Activated naive CD8-positive, alpha-beta T cell (primary cell): ENCODE measurements at regions not wholly inside any gene's neighbourhood (a gene's known extent, or its start where the extent isn't known, plus 50 kb on each side); places are given as distances from the start of the nearest gene placed in this dataset.

ENCODE experiments used
- H3K27ac Mint-ChIP-seq: one replicate; pipeline ENCODE4 v1.8.0; 2021; ENCODE audit warnings: mixed read lengths
- H3K27me3 Mint-ChIP-seq: one replicate; pipeline ENCODE4 v1.8.0; 2021; ENCODE audit warnings: mixed read lengths
- H3K36me3 Mint-ChIP-seq: one replicate; pipeline ENCODE4 v1.8.0; 2021; ENCODE audit warnings: mixed read lengths
- H3K4me1 Mint-ChIP-seq: one replicate; pipeline ENCODE4 v1.8.0; 2021; ENCODE audit warnings: low read depth, mixed read lengths
- H3K4me3 Mint-ChIP-seq: one replicate; pipeline ENCODE4 v1.8.0; 2021; ENCODE audit warnings: mild to moderate bottlenecking, mixed read lengths
- H3K9me3 Mint-ChIP-seq: one replicate; pipeline ENCODE4 v1.8.0; 2021; ENCODE audit warnings: low read depth, mixed read lengths

- peaks cover 1% of the 10 kb centered on the region for H3K27me3 Mint-ChIP-seq
Observed at GRCh38 chr6:163718537-163718936, 304.0 kb downstream of the QKI start.

GRCh38 chr6:163717106-163717764, 302.7 kb downstream of the QKI start:
- H3K4me1 Mint-ChIP-seq: no peaks in the 10 kb centered on the region
- H3K4me3 Mint-ChIP-seq: no peak overlapping the region
- H3K9me3 Mint-ChIP-seq: no peaks in the 10 kb centered on the region
- no peaks in the 10 kb centered on the region for H3K36me3 Mint-ChIP-seq
- no peak overlapping the region for H3K27ac Mint-ChIP-seq
- peaks cover 1% of the 10 kb centered on the region for H3K27me3 Mint-ChIP-seq

More at GRCh38 chr6:163718537-163718936, 304.0 kb downstream of the QKI start:
- H3K4me1 Mint-ChIP-seq: no peaks in the 10 kb centered on the region
- no peak overlapping the region for H3K27ac Mint-ChIP-seq
- H3K36me3 Mint-ChIP-seq: no peaks in the 10 kb centered on the region
- H3K9me3 Mint-ChIP-seq: no peaks in the 10 kb centered on the region
- no peak overlapping the region for H3K4me3 Mint-ChIP-seq

GRCh38 chr6:163716690-163717089, 302.2 kb downstream of the QKI start:
- Mint-ChIP-seq H3K36me3 (no peaks in the 10 kb centered on the region), H3K4me3 (no peak overlapping the region), H3K9me3 (no peaks in the 10 kb centered on the region), H3K27ac (no peak overlapping the region), H3K27me3 (peaks cover 1% of the 10 kb centered on the region), H3K4me1 (no peaks in the 10 kb centered on the region)

GRCh38 chr6:163715846-163716245, 301.3 kb downstream of the QKI start:
- H3K4me3 Mint-ChIP-seq: no peak overlapping the region
- no peaks in the 10 kb centered on the region for H3K9me3 Mint-ChIP-seq
- no peak overlapping the region for H3K27ac Mint-ChIP-seq
- no peaks in the 10 kb centered on the region for H3K4me1 Mint-ChIP-seq
- H3K36me3 Mint-ChIP-seq: no peaks in the 10 kb centered on the region
- H3K27me3 Mint-ChIP-seq: peaks cover 1% of the 10 kb centered on the region

DNA sequence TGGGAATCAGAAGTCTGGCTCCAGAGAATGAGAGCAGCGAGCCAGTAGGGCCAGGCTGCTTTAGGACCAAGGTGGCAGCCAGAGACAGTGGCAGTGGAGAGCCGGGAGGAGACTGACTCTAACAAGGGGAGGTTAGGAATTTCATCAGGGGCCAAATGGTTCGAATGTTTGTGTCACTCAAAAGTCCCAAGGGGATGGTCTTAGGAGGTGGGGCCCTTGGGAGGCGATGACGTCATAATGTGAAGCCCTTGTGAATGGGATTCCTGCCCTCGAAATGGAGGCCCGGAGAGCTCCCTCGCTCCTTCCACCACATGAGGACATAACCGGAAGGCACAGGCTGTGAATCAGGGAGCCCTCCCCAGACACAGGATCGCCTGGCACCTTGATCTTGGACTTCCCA, 299.7 kb downstream of the QKI start:
- H3K4me1 Mint-ChIP-seq: no peaks in the 10 kb centered on the region
- H3K27ac Mint-ChIP-seq: no peak overlapping the region
- H3K27me3 Mint-ChIP-seq: peaks cover 1% of the 10 kb centered on the region
- no peaks in the 10 kb centered on the region for H3K9me3 Mint-ChIP-seq
- no peak overlapping the region for H3K4me3 Mint-ChIP-seq
- no peaks in the 10 kb centered on the region for H3K36me3 Mint-ChIP-seq

DNA sequence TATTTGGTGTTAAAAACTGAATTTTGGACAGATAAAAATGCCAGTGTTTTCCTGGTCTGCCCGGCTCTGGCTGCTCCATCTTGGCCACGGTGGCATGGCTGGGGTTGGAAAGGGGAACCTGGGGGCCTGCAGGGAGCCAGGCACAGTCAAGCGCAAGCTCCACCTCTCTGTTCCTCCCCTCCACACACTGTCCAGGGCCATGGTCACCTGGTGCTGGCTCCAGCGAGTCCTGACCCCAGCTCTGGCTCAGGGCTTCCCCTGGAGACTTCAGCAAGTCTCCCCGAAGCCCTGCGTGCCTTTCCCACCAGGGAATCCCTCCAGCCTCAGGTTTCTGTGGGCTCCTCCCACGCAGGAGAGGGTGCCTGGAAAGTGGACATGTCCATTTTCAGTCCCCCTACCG, 298.5 kb downstream of the QKI start:
- Mint-ChIP-seq H3K27me3 (peaks cover 4% of the 10 kb centered on the region), H3K4me1 (no peaks in the 10 kb centered on the region), H3K36me3 (no peaks in the 10 kb centered on the region), H3K27ac (no peak overlapping the region), H3K9me3 (no peaks in the 10 kb centered on the region), H3K4me3 (no peak overlapping the region)

DNA sequence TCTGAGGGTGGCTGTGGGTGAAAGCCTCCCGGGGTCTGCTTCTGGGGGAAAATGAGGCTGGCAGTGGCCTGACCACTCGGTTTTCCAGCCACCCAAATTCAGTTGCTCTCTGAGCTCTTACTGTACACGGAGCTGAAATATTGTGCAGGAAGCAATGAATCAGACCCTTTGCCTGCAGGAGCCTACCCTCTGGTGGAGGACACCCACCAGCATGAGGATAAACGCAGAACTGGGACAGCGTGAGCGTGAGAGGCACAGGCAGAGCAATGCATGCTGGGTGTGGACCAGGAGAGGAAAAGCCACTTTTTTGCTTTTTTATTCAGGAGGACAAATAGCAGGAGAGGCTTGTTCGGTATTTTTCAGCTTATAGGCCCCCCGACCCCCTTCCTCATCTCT, 298.0 kb downstream of the QKI start:
- Mint-ChIP-seq H3K4me3 (no peak overlapping the region), H3K27me3 (peaks cover 5% of the 10 kb centered on the region), H3K4me1 (no peaks in the 10 kb centered on the region), H3K36me3 (no peaks in the 10 kb centered on the region), H3K27ac (no peak overlapping the region), H3K9me3 (no peaks in the 10 kb centered on the region)

DNA sequence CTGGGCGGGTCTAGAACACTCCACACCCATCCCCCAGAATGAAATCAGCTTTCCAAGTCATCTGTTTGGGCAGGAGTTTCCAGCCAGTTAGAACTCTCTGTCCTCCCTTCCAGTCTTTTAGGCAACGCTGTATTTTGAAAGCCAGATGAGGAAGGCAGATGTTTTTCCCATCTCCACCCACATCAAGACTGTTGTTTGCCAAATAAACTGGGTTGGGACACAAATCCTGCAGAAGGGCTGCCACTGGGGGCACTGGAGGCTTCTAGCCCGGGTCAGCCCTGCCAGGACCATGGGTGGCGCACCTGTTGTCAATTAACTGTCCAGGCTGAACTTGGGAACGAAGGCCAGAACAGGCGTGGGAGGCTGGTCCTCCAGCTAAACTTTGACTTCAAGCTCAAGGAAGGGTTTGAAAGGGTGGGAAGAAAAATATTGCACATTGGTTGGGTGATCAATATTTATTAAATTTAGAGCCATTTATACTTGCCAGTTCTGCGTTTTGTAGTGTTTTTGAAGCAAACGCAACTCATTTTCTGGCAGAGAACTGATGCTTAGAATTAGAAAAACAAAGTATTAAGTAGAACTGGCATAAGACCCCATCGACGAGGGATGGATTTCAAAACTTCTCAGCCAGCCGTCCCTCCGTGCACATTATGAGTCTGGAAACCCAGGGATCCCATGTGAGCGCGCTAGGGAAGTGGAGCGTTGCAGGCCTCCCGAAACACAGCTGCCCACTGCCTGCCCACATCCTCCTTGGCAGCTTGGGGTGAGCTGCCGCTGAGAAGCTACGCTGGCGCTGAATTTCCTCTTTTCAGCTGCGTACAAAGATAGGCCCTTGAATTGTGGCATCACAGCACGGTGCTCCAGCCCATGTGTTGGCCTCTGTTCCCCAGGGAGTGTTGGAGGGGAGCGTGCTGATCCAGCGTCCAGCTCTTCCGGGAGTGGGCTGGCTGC, 297.4 kb downstream of the QKI start:
- no peaks in the 10 kb centered on the region for H3K4me1 Mint-ChIP-seq
- no peak overlapping the region for H3K27ac Mint-ChIP-seq
- no peaks in the 10 kb centered on the region for H3K36me3 Mint-ChIP-seq
- no peak overlapping the region for H3K4me3 Mint-ChIP-seq
- peaks cover 6% of the 10 kb centered on the region for H3K27me3 Mint-ChIP-seq
- H3K9me3 Mint-ChIP-seq: no peaks in the 10 kb centered on the region

DNA sequence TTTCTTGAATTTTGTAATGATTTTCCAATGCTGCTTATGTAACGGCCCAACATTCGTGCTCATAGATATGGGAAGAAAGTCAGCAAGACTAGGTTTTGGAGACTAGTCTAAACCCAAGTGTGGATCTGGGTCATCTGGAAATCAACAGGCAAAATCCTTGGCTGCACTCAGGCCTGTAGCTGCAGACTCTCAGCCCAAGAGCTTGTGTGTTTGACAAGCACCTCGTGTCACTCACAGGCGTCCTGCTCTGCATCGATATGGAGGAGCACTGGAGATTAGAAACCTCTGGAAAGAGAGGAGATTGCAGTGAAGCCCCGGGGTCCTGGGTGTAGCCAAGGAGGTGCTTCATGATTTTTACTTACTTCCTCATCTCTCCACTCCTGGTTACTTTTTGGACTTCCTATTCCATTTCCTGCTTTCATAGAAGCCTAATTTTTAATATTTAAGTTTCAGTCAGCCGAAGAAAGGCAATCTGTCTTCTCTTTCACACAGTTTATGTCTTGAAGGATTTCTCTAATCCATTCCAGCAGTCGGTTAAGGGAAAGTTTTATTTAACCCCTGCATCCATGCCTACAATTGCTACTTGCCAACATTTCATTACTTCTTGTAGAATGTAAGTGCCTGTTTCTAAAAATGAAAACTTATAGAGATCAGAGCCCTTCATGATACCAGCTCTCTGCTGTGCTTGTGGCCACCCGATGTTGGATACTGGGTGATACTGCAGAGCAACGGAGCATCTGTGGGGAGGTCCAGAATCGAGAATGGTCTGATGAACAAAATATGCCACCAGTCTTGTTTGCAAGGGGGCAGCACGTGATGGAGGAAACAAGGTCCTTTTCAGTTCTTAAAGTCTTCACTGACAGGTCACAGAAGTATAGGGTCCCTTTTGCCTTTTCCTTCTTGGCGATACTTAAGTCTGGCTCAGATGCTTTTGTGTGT, 296.3 kb downstream of the QKI start:
- H3K27ac Mint-ChIP-seq: no peak overlapping the region
- no peak overlapping the region for H3K4me3 Mint-ChIP-seq
- no peaks in the 10 kb centered on the region for H3K4me1 Mint-ChIP-seq
- H3K36me3 Mint-ChIP-seq: no peaks in the 10 kb centered on the region
- peaks cover 7% of the 10 kb centered on the region for H3K27me3 Mint-ChIP-seq
- no peaks in the 10 kb centered on the region for H3K9me3 Mint-ChIP-seq

DNA sequence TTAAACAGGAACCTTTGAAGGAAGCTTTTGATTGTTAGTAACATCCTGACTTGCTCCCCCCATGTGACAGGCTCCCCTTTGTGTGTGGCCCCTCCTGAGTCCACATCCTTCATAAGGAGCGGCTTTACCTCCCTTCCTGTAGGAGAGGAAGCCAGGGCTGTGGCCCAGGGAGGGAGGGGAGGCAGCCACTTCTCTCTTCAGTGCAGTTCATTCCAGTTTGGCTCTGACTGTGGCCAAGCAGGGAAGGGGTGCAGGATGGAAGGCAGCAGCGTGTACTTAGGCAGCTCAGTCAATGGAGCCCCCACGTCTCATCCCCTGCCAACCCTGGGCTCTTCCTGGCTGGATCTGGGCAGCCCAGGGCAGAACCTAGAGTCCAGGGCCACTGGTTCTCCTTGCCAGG, 295.2 kb downstream of the QKI start:
- Mint-ChIP-seq H3K4me1 (no peaks in the 10 kb centered on the region), H3K9me3 (no peaks in the 10 kb centered on the region), H3K27me3 (peaks cover 7% of the 10 kb centered on the region), H3K36me3 (no peaks in the 10 kb centered on the region), H3K27ac (no peak overlapping the region), H3K4me3 (no peak overlapping the region)

DNA sequence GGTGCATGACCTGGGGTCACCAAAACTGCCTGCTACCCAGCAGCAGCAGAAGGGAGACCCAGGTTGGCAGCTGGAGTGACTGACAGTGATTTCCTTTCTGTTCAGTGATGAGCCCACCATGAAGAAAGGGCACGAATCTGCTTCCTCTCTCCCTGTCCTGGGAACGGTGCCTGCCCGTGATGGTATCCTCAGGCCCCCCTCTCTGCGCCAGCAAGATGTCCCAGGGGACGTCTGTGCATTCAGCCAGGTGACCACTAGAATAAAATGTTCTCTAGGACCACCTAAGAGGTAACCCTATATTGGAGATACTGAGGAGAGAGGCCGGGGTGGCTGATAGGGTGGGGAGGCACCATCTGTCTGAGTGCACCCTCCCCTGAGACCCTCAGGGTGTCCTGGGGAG, 294.7 kb downstream of the QKI start:
- Mint-ChIP-seq H3K36me3 (no peaks in the 10 kb centered on the region), H3K9me3 (no peaks in the 10 kb centered on the region), H3K27me3 (peaks cover 7% of the 10 kb centered on the region), H3K4me1 (no peaks in the 10 kb centered on the region), H3K27ac (no peak overlapping the region), H3K4me3 (no peak overlapping the region)

DNA sequence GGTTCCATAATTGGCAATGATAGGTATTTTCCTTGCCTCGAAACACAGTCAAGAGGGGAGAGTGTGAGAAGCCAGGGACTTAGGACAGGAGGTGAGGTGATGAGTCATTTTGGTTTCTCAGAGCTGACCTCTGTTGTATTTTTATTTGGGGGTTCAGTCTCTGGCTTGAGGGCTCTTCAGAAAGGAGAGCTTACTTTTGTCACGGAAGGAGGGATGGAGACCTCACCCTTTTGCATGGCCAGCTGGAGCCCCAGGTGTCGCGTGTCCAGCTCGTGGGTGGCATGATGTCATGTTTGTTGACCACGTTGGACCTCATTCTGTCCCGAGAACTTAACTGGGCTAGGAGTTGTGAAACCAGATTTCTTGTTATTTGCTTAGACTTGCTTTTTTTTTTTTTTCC, 293.9 kb downstream of the QKI start:
- no peak overlapping the region for H3K27ac Mint-ChIP-seq
- no peaks in the 10 kb centered on the region for H3K36me3 Mint-ChIP-seq
- H3K9me3 Mint-ChIP-seq: no peaks in the 10 kb centered on the region
- H3K4me3 Mint-ChIP-seq: no peak overlapping the region
- no peaks in the 10 kb centered on the region for H3K4me1 Mint-ChIP-seq
- H3K27me3 Mint-ChIP-seq: peaks cover 7% of the 10 kb centered on the region

DNA sequence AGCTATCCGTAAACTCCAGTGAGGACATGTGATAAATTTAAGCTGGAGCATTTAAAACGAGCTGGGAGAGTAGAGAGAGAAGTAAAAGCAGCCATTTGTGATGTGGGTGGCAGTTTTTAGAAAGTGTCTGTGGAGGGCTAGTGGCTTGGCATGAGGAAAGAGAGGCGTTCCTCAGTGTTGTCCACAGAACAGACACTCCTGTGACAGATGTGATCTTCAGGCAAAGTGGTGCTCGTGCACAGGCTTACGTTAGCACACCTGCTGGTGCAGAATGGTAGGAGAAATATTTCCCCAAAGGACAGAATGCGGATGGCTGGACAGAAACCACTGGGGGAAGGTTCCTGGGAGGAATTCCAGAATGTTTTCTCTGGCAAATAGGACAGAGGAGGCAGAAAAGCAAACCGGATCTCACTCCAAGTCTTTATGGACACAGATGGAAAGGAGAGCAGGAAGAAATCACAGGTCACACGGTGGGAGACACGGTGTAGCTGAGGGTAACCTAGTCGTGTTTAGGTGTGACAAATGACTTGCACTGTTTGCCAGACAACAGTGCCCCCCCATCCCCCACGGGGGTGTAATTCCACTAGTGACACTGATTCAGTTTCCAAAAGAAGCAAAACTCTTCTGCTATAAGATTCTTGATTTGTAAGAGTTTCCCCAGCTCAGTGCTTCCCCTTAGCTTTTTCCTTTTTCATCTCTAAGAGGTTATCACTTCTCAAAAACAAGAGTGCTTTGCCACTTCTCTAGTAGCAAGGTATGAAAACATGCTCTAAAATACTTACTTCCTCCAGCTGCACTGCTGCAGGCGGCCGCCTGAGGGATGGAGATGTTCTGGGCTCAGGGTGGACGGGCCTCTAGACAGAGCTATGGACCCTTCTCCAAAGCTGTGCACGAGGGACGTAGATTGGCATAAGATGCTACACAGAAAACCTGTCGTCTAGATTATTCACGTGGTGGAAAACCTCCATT, 293.2 kb downstream of the QKI start:
- Mint-ChIP-seq H3K4me1 (no peaks in the 10 kb centered on the region), H3K27me3 (peaks cover 7% of the 10 kb centered on the region), H3K4me3 (no peak overlapping the region), H3K9me3 (no peaks in the 10 kb centered on the region), H3K27ac (no peak overlapping the region), H3K36me3 (no peaks in the 10 kb centered on the region)

DNA sequence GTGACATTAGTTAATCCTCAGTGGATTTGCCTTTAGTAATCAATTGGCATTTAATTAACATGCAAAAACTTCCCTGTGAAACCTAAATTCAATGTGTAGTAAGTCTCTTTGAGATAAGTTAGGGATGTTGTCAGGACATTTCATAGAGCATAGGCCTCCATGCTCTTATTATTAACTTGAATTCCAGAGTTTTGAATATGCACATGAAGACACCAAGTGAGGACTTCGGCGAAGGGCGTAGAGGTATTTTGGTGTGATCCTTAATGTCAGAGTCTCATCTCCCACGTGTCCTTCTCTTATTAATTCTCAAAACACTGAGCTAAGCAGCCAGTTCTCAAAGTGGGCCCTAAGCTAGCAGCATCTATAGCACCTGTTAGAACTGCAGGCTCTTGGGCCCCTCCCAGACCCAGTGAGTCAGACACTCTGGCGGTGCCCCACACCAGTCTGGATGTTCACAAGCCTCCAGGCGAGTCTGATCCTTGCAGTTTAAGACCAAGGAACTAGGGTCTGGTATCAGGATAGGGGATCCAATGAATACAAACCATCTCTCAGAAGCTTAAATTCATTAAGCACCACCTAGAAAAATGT, 292.1 kb downstream of the QKI start:
- Mint-ChIP-seq H3K4me1 (no peaks in the 10 kb centered on the region), H3K9me3 (no peaks in the 10 kb centered on the region), H3K27ac (no peak overlapping the region), H3K27me3 (peaks cover 7% of the 10 kb centered on the region), H3K4me3 (no peak overlapping the region), H3K36me3 (no peaks in the 10 kb centered on the region)
